ENCODE measurements at regions not wholly inside any gene's neighbourhood (a gene's known extent, or its start where the extent isn't known, plus 50 kb on each side); places are given as distances from the start of the nearest gene placed in this dataset.

DNA sequence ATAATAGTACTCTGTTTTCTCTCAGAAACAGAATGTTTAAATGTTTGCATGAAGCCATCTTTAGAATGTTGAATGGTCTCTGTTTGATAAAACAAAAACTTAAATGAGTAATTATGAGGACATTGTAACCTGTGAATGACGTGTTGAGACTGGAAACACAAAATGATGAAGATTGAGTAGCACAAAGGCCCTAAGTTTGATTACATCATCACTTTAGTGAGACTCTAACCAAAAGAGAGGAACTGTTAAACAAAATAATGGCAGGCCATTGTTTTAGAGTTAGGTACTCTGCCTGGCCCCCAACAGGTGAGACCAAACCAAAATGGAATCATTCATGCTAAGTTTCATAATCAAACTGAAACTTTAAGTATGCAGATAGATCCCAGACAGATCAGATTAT lies 1561.7 kb upstream of the SLC39A10 start:
- Histone ChIP-seq H3K27ac (ENCODE audit: low read depth, low read length, poor library complexity, severe bottlenecking) (no peak overlapping the region), H3K36me3 (ENCODE audit: insufficient read depth, low read length) (no peaks in the 10 kb centered on the region), H3K4me1 (ENCODE audit: insufficient read depth, low read length, poor library complexity, severe bottlenecking) (peaks cover 23% of the 10 kb centered on the region), H3K9me3 (ENCODE audit: low read length) (0 out of 2 replicates have a peak, but pooled peaks cover 2% of the 10 kb centered on the region), H4K20me1 (ENCODE audit: insufficient read depth, low read length) (no peaks in the 10 kb centered on the region), H3K9me2 (ENCODE audit: insufficient read depth, low read length) (no peaks in the 10 kb centered on the region; the same call in 1 of the 2 replicates), H3K4me2 (ENCODE audit: low read length) (no peak overlapping the region), H3K79me2 (ENCODE audit: insufficient read depth, low read depth, low read length) (no peaks in the 10 kb centered on the region), H2AFZ (ENCODE audit: low read length) (peak overlapping the region; percentile 60), H3K4me3 (ENCODE audit: low read depth, low read length, poor library complexity, severe bottlenecking) (no peak overlapping the region)
- POLR2A ChIA-PET, result interaction anchor here (1.3 to 3.8 kb wide), 2 partner anchors 8 to 10 kb away, joined by 5 to 25 read pairs; no protein-coding TSS in a partner anchor
- no peak for DNase-seq (ENCODE audit: low spot score)
- intact Hi-C loops (cut with micrococcal nuclease; ENCODE audit: unreplicated experiment), result loop anchor here (10.0 kb wide), 1 partner anchor 1559 kb away; the partner anchor contains the start of gene SLC39A10
- no TSS peak for BruUV-seq (replicated peaks)
- CTCF ChIA-PET (ENCODE audit: unreplicated experiment), result no interaction called here
- no peak for TF ChIP-seq CTCF (conservative IDR thresholded peaks at IDR 0.05; ENCODE audit: low read length)
- no peak for TF ChIP-seq EZH2phosphoT487 (IDR thresholded peaks at IDR 0.05; ENCODE audit: borderline replicate concordance, low read depth, low read length)

GRCh38 chr2:194090251-194090905 lies 1566.6 kb upstream of the SLC39A10 start:
- TF ChIP-seq EZH2phosphoT487 (IDR thresholded peaks at IDR 0.05; ENCODE audit: borderline replicate concordance, low read depth, low read length) (no peak), CTCF (conservative IDR thresholded peaks at IDR 0.05; ENCODE audit: low read length) (no peak)

More at GRCh38 chr2:194090251-194090905, 1566.6 kb upstream of the SLC39A10 start:
- CTCF ChIA-PET (ENCODE audit: unreplicated experiment), result no interaction called here
- Histone ChIP-seq H3K4me1 (ENCODE audit: insufficient read depth, low read length, poor library complexity, severe bottlenecking) (peaks cover 10% of the 10 kb centered on the region), H2AFZ (ENCODE audit: low read length) (no peak overlapping the region), H4K20me1 (ENCODE audit: insufficient read depth, low read length) (no peaks in the 10 kb centered on the region), H3K27ac (ENCODE audit: low read depth, low read length, poor library complexity, severe bottlenecking) (no peak overlapping the region), H3K9me2 (ENCODE audit: insufficient read depth, low read length) (no peaks in the 10 kb centered on the region), H3K4me2 (ENCODE audit: low read length) (no peak overlapping the region), H3K36me3 (ENCODE audit: insufficient read depth, low read length) (no peaks in the 10 kb centered on the region), H3K4me3 (ENCODE audit: low read depth, low read length, poor library complexity, severe bottlenecking) (no peak overlapping the region), H3K9me3 (ENCODE audit: low read length) (no peaks in the 10 kb centered on the region; the same call in 1 of the 2 replicates), H3K79me2 (ENCODE audit: insufficient read depth, low read depth, low read length) (no peaks in the 10 kb centered on the region)
- intact Hi-C loops (cut with micrococcal nuclease; ENCODE audit: unreplicated experiment), result loop anchor here (10.0 kb wide), 1 partner anchor 1564 kb away; the partner anchor contains the start of gene SLC39A10
- BruUV-seq (replicated peaks), result no TSS peak
- POLR2A ChIA-PET, result interaction anchor here (1.0 to 1.6 kb wide), 3 partner anchors 8 to 66 kb away, joined by 3 read pairs; no protein-coding TSS in a partner anchor
- no peak for DNase-seq (ENCODE audit: low spot score)
